Activated CD8-positive, alpha-beta memory T cell treated with anti-CD3 and anti-CD28 coated beads, Interleukin-2, amount 50 U/mL, for 1 hour (primary cell): ENCODE measurements at regions not wholly inside any gene's neighbourhood (a gene's known extent, or its start where the extent isn't known, plus 50 kb on each side); places are given as distances from the start of the nearest gene placed in this dataset.
"Not testable (repeated sequence)": the region's sequence is repeated elsewhere in the genome, so short reads cannot be mapped to it uniquely, and the experiment has no call there.

Experiments
- DNase-seq: peaks from one replicate; pipeline ENCODE4 v3.0.0-alpha.2; 2020; ENCODE audit errors: extremely low read depth

DNA sequence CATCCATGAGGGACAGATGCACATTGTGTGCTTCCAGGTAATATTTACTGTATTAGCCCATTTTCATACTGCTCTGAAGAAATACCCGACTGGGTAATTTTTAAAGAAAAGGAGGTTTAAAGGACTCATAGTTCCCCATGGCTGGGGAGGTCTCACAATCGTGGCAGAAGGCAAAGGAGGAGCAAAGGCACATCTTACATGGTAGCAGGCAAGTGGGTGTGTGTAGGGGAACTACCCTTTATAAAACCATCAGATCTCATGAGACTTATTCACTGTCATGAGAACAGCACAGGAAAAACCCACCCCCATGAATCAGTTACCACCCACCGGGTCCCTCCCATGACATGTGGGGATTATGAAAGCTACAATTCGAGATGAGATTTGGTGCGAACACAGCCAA is 148.8 kb upstream of the FBXL17 start:
- no peak for DNase-seq

DNA sequence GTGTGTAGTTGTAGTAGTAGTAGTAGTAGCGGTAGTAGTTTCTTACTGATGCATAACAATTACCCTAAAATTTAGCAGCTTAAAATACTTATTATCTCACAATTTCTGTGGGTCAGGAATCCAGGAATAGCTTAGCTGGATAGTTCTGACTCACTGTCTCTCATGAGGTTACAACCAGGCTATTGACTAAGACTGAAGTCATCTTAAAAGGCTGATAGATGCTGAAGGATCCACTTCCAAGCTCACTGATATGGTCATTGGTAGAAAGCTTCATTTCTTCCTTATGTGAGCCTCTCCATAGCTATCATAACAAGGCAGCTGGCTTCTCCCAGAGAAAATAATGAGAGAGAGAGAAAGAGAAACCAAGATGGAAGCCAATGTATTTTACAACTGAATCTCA is 147.5 kb upstream of the FBXL17 start:
- DNase-seq: no peak

DNA sequence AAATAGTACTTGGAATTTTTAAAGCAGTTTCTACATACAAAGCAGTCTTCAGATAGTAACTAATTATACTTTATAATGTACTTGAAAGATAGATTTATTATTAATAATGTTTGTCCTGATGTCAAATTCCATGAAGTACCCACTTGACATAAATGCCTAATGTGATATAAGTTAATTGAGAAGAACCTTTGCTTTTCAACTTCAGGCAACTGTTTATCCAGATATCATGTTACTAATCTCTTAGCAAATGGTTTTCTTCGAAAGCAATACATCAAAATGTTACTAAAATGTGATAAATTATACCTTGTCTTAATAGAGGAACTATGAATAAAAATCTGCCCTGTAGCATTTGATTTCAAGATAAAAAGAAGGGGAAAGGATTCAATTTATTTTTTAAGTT is 146.8 kb upstream of the FBXL17 start:
- no peak for DNase-seq

DNA sequence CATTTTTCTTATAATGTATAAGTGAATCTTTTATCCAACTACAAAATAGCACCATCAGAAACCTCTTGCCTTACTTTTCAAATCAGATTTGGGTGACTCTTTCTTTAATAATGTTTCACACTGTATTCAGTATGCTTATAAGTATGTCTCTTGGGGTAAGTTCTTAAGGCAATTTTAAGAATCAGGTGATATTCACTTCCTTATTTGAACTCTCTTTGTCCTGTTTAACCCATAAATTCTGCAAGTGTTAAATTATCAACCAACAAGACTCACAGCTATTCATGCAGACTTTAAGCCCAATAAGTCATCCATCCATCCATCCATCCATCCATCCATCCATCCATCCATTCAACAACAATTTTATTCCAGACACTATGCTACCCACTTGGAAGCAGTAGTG is 142.7 kb upstream of the FBXL17 start:
- no peak for DNase-seq

DNA sequence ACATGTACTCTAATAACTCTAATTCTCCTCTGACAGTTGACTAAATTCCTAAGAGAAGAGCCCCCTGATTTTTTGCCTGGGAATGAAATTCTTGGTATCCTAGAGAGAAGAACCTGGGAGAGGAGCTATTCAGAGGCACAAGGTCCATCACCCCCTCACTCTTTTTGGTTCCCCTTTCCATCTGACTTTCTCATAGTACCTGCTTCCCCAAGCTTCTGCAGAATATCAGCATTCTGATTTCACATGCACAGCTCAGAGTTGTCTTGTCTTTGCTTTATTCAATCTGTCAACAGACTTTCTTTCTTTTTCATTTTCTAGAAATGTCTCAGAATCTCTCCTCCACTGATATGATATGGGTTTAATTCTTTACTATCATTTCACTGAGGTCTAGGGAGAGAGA is 141.5 kb upstream of the FBXL17 start:
- no peak for DNase-seq

DNA sequence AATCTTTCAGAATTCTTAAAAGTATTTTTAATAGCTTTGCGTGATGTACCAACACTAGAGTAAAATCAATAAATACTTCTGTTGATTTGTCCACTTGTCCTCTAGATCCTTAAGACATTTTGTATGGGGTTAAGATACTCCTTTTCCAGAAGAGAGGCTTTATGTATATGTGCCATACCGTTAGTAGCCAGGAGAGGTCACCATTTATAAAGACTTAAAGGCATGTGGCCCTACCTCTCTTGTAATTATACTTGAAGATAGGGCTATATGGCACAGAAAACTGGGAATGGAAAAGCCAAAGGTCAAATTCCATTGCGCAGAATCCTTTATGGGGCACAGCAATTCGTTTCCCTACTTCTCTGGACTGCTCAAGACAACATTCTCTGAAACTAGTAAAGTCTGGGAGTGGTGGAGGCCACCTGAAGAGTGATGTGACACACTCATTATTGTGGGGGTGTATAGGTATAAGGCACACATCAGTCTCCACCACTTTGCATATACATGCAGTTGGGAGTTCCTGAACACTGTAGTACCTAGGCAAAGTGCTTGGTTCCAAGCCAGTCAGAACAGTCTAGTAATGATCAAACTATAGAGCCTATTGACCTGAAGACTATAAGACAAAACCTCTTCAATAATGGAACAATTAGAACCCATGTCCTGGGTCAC is 140.1 kb upstream of the FBXL17 start:
- DNase-seq: no peak

DNA sequence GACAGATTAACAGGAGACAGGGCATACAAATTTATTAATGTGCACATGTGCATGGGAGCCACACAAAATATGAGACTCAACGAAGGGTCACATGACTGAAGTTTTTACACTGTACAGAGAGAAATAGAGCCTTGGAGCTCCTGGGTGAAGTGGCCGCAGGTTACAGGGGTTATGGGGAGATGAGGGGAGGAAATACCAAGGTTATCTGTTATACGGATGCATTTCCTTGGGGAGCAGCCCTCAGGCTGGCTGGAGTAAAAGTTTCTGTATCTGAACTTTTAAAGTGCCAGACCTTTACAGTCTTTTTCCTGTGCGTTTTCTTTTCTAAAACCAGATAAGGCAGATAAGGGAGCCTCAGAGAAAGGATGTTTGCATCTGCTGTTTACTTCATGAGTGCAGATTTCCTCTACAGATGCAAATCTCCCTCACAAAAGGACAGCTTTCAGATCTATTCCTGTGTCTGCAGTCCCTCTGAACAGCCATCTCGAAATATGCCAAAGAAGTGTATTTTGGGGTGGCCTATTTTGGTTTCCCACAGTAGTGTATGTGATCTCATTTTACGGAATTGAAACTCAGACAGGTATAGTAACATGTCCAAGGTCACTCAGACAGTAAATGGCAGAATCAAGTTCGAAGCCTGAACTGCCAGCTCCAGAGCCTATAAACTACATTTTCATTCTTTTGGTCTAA is 139.3 kb upstream of the FBXL17 start:
- no peak for DNase-seq

DNA sequence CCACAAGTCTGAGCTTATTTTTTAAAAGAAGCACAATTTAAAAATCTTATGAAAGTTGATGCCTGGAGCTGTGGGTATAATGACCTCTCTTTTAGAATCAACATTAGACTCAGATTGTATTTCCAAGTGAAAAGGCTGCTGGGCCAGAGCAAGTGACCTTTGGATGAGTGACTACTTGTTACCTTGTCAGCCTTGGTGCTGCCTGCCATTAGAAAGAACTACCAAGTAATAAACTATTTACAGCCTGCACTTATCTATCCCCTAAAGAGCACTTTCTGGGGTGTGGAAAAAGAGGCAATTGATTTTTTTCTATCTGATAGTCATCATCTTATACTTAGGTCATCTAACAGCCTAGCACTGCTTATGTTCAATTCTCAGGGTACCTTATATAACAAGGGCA is 134.9 kb upstream of the FBXL17 start:
- DNase-seq: no peak

DNA sequence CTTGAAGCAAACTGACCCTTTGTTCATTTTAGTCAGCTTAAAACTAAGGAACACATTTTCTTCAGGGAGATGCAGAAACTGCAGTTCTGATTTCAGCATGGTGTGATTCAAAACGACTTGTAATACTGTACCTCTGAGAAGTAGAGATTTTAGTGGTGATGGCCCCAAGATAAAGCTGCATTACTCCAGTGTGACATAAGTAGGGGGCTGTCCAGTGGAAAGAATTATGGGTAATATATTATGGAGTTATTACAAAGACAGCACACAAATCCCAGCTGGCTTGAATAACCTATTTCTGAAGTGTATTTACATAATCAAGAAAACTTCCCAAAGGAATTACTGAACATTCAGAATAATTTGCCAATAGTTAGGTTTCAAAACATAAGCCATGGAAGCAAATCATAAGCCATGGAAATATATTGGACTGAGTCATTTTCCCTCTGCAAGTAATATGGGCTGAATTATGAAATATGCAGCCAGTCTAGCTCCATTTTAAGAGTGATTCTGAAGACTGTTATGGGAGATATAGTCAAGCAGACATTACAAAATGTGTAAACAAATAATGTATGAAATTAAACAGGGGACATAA is 133.7 kb upstream of the FBXL17 start:
- DNase-seq: no peak

DNA sequence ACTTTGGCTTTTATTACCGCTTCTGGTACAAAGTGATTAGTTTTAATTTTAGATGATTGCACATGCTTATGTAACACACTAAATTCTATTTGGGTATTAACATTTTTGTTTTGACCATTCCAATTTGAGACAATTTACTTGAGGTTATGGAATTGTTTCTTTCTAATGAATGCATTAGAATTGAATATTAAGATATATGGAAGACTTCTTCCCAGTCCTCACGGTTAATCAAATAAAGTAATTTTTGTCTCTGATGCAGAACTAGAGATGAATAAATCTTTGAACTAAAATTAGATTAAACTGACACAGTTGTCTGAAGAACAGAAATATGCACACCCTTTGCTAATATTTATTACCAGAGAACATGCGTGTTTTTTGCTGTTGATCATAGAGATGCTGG is 127.1 kb upstream of the FBXL17 start:
- DNase-seq: no peak

DNA sequence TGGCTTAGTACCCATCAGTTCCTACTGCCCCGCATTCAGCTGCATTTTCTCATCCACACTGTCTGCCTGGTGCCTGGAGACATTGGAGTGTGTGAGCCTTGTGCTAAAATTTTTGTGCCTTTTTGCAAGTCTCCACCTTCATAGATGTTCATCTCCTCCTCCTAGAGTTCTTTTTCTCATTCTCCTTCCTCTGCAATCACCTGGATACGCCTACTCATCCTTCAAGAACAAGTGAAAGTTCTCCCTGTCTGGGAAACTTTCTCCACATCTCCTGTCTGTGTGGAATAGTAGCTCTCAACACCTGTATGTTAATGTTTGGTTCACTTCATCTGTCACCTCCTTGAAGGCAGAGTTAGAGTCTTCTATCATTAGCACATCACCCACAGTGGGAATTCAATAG is 125.7 kb upstream of the FBXL17 start:
- no peak for DNase-seq

DNA sequence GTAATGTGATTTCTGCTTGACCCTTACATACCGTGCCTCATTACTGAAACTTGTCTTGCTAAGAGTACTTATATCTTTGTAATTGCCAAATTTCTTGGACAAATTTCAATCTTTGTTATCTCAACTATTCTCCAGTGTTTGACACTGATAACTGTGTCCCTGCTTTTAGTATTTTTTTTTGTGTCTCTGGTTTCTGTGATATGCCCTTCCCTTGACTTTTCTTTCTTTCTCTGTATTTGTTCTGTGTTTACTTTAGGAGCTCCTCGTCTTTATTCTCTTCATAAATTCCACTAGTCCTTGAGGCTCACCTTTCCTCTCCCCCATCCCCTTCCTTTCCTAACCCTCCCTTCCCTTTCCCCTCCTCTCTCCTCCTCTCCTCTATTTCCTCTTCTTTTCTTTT is 123.7 kb upstream of the FBXL17 start:
- no peak for DNase-seq

DNA sequence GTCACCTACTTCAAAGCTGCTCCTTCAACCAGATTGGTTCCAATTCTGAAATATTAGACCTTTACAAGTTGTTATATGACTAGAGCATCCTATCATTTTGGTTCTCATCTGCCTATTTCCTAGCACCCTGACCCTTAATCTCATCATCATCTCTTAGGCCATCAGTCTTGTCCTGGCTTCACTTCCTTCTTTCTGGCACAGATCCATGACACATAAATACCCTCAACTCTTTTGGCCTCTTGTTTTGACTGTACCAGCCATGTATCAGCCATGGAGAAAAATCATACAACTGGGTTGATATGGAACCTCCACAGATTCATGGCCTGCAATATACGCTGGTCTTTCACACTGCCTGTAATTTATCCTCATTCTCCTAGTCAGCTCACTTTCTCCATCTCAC is 123.1 kb upstream of the FBXL17 start:
- DNase-seq: no peak

DNA sequence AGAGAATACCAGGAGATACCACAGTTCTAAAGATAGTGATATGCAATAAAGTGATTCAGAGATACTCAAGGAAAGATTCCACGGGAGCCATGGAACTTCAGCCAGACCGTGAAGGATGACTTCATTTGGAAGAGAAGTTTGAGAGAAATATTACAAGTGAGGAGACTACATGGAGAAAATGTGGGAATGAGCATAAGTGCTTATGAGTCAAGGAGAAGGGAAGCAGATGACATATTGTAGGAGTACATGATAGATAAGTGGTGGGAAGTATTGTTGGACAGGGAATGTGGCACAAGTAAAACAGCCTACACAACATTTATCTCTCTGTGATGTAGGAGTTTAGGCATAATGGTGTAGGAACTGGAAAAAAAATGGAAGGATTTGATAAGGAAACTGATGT is 122.1 kb upstream of the FBXL17 start:
- no peak for DNase-seq

DNA sequence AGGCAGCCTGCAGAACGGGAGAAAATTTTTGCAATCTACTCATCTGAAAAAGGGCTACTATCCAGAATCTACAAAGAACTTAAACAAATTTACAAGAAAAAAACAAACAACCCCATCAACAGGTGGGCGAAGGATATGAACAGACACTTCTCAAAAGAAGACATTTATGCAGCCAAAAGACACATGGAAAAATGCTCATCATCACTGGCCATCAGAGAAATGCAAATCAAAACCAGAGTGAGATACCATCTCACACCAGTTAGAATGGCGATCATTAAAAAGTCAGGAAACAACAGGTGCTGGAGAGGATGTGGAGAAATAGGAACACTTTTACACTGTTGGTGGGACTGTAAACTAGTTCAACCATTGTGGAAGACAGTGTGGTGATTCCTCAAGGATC is 113.7 kb upstream of the FBXL17 start:
- DNase-seq: not testable (repeated sequence)

DNA sequence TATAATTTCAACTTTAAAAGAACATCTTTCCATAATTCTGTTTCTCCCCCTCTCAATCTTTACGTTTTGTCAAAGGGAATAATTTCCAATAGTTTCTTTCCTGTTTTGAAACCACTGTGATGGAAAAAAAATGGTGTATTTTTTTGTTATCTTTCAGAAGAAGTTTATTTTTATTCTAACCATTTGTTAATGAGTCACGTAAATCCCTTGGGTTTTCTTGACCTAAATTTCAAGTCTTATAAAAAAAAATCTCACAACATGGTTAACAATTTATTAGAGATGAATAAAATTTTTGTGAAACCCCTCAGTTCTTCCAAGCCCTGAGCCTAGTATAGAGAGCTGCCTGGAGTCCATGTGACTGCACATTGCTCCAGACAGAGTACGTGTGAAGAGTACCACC is 106.1 kb upstream of the FBXL17 start:
- DNase-seq: no peak

DNA sequence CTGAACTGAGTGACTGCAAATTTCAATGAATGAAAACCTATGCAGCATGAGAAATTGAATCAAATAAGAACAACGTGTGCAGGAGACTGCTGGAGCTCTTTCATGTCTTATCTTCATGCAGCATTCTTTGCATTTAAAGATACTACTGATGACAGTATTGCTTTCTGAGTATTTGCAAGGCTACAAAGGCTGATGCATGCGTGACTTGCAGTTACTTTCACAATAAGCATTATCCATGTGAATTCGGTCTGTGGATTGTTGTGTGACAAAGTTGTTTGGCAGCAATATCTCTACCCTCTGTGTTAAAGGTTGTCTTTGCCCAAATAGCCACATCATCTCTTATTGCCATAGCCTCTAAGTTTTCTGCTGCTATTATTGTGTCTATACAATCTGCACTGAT is 102.1 kb upstream of the FBXL17 start:
- DNase-seq: no peak

DNA sequence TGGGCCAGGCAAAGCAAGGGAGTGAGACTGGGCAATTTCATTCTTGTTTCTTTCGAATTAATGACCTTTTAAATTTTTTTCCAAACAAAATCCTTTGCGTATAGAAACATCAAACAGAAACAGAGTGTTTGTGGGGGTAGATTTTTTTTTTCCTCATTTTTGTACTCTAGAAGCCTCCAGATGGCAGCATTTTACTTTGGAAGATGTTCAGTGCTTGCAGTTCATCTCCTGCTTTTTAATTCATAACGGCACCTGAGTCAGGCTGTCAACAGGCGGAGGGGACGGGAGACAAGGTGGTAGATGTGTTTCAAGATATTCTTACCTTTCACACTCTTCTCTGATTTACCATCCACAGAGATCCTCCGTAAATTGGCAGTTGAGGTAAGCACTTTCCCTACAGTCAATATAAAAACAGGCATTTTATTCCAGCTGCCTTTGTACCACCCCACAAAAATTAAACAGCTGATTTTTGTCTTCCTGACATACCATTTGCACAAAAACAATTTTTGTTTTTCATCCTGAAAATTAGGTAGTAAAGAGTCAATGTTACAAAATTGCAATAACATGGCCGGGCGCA is 99.5 kb upstream of the FBXL17 start:
- no peak for DNase-seq

DNA sequence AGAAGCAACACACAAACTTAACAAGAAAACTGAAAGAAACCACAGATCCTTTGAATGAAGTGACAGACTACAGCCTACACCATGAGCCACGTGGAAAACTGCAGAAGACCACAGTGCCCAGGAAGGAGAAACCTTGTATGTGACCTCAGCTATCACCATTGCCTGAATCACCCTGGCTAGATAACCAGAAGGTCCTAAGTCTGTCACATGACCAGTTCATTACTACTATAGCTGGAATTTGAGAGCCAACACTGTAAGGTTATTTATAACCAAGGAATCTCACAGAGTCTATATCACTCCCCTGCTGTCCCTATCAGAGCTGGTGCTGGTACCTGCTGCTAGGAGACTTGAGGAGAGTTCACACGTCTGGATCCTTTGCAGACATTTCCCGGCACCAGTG is 90.3 kb upstream of the FBXL17 start:
- no peak for DNase-seq

DNA sequence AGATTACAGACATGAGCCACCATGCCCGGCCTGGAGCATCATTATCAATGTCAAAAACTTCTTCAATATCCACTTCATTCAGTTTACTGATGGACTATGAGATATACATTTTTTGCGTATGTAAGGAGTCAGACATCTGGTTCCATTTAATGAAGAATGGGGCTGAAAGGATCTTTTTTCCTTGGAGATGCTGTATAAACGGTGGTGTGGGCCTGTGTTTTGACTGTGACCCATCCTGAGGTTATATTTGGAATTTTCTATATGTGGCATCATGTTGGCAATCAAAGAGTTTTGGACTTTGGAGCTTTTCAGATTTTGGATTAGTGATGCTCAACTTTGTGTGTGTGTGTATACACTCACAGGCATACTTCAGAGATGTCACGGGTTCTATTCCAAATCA is 85.7 kb upstream of the FBXL17 start:
- DNase-seq: no peak

DNA sequence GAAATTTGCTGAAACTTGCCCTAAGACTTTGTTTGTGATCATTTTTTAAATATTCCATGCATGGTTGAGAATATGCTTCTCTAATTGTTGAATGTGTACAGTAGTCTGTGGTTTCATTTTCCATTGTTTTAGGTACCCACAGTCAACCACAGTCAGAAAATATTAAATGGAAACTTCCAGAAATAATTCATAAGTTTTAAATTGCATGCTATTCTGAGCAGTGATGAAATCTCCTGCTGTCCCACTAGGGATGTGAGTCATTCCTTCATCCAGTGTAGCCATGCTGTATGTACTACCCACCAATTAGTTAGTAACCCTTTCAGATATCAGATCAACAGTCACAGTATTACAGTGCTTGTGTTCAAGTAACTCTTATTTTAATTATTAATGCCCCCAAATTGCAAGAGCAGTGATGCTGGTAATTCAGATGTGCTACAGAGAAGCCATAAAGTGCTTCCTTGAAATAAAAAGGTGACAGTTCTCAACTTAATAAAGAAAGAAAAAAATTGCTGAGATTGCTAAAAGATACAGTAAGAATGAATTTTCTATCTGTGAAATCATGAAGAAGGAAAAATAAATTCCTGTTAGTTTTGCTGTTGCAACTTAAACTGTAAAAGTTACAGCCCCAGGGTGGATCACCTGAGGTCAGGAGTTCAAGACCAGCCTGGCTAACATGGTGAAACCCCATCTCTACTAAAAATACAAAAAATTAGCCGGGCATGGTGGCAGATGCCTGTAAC is 79.9 kb upstream of the FBXL17 start:
- no peak for DNase-seq

DNA sequence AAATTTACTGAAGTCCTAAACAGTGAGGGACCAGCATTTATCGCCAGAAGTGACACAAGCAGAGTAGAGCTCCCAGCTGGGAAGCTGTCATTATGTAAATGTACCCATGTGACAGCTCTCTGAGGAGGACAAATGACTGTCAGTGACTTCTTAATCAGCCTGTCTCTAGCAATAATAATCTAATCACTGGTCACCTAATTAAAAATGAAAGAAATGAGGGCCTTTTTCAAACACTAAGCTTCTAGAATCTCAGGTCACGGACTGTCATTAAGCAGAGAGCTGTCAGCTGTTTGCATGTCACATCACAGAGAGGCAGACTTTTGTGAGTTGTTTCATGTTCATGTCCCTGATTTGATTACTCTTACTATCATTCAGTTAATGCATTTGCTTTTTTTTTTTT is 77.9 kb upstream of the FBXL17 start:
- no peak for DNase-seq

DNA sequence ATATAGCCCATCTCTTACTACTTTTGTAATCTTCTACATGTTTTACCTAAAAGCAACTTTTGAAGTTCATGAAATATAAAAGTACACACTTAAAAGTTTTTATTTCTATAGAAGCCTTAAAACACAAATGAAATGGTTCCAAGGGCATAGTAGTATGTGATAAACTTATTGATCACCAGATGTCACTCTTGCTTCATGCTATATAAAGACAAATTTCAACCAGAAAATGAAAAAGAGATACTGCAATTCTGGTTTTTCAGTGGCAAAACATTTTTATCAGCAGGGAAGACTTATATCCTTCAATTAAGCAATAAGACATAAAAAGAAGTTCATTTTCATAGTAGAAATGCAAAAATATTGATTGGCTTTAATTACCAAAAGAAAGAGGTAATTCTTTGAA is 69.4 kb upstream of the FBXL17 start:
- DNase-seq: no peak
